HG03342 (cell line): ENCODE measurements at regions not wholly inside any gene's neighbourhood (a gene's known extent, or its start where the extent isn't known, plus 50 kb on each side); places are given as distances from the start of the nearest gene placed in this dataset.
"Not testable (repeated sequence)": the region's sequence is repeated elsewhere in the genome, so short reads cannot be mapped to it uniquely, and the experiment has no call there.

Source experiments
- ATAC-seq: cut with Tn5 transposase; IDR thresholded peaks from one replicate; pipeline ENCODE4 v1.9.1; 2021; ENCODE audit warnings: mild to moderate bottlenecking, moderate library complexity; ENCODE audit not compliant: unreplicated experiment

DNA sequence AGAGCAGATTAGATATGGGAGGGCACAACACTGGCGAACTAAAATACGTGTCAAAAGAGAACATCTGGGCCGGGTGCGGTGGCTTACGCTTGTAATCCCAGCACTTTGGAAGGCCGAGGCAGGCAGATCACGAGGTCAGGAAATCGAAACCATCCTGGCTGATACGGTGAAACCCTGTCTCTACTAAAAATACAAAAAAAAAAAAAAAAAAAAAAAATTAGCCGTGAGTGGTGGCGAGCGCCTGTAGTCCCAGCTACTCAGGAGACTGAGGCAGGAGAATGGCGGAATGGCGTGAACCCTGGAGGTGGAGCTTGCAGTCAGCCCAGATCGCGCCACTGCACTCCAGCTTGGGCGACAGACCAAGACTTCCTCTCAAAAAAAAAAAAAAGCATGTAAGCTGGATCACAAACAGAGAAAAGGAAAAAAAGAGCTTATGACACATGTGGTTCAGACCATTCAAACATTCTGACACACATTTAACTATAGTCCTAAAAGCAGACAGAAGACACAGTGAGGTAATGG lies 1716.9 kb downstream of the SI start:
- not testable (repeated sequence) for ATAC-seq

GRCh38 chr3:163347944-163348343 lies 1730.4 kb downstream of the SI start:
- ATAC-seq: no peak

GRCh38 chr3:163335429-163335828 lies 1742.9 kb downstream of the SI start:
- no peak for ATAC-seq

DNA sequence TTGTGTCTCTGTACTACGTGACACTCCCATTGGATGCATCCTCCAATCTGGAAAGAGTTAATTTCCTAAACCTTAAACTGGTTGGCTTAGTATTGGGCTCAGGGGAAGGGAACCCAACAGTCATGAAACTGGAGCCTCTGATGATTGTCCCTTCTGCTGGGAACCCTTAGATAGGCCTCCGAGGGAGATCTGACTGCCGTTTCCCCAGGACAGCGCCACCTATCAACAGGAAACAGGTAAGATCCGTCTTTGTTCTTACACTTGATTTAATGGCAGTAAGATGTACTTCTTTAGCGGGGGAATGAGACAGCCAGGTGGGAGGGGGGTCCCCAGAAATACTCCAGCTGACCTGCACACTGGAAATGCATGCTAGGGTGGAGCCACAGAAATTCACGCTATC lies 1749.6 kb downstream of the SI start:
- no peak for ATAC-seq

- no peak for ATAC-seq
Measured at GRCh38 chr3:163327086-163327485, 1751.2 kb downstream of the SI start.

GRCh38 chr3:163315786-163316185 lies 1762.5 kb downstream of the SI start:
- ATAC-seq: no peak

DNA sequence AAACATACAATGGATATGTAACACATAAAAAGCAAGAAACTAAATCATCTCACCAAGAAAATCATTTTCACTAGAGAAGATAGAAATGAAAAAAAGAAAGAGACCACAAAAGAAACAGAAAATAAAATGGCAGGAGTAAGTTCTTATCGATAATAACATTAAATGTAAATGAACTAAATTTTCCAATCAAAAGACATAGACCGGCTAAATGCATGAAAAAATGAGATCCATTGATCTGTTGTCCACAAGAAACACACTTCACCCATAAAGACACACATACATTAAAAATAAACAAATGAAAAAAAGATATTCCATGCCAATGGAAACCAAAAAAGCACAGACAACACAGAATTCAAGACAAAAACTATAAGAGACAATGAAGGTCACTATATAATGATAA lies 1771.9 kb downstream of the SI start:
- ATAC-seq: no peak

GRCh38 chr3:163273694-163274093 lies 1777.1 kb downstream of the OTOL1 start:
- ATAC-seq: no peak

DNA sequence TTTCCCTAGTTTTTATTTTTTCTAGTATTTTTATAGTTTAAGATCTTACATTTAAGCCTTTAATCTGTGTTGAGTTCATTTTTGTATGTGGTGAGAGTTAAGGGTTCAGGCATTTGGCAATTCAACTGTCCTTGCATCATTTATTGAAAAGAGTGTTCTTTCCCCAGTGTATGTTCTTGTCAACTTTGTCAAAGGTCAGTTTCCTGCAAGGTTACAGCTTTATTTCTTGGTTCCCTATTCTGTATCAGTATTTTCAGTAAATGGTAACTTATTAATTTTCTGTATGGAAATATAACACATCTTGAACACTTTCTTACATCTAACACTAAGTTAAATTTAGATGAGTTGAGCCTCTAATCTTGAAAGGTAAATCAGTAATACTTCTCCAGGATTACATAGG lies 1770.1 kb downstream of the OTOL1 start:
- ATAC-seq: peak; percentile 57

DNA sequence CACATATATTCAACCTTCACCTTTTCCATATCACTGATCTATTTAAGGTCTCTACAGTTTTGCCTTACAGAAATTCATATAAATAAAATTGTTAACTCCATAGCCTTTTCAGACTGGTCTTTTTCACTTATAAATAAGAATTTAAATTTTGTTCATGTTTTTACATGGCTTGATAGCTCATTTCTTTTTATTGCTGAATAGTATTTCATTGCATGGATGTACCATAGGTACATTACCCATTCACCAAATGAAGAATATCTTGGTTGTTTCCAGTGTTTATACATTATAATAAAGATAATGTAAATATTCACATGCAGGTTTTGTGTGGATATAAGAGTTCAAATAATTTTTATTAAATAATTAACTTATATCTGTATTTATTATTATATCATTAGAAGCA lies 1765.0 kb downstream of the OTOL1 start:
- ATAC-seq: no peak

GRCh38 chr3:163261056-163261455 lies 1764.4 kb downstream of the OTOL1 start:
- no peak for ATAC-seq

- ATAC-seq: no peak
Measured at GRCh38 chr3:163218336-163218735, 1721.7 kb downstream of the OTOL1 start.

GRCh38 chr3:163213838-163214237 lies 1717.2 kb downstream of the OTOL1 start:
- ATAC-seq: no peak

DNA sequence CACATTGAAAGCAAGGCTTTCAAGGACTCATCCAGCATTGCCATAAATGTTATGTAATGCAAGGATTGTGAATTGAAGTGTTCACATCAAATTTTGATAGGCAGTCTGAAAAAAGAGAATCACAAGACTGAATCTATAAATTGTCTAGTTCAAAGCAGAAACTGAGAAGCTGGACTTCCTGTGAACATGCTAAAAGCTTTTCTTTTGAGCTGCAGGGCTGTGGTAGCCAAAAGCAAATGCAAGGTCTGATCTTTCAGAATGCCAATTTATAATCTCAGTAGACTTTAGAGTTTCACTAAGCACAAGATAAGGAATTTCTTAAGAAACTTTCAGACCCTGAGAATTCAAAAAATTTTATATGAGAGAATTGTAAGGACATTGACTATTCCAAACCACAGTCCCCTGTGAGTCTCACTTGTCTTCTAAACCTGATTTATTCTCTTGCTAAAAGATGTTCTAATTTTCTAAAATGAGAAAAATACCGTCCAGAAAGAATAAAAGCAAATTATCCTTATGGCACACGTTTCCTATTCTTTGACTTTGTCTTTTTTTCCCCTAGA lies 1700.3 kb downstream of the OTOL1 start:
- ATAC-seq: no peak

DNA sequence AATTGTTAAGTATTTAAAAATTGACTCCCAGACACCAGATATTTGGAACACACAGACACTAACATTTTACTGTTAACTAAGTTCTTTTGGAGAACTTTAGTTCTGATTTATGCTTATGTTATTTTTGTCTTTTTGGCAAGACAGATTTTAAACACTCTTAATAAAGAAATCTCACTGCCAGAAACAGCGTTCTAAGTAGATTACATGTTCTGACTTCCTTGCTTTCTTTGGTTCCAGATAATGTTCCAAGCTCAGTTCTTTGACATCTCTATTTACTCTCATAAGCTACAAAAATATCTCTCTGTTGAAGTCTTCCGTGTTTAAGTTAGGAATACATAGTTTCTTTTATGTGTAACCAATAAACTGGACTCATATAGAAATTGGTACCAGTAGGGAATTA lies 1699.6 kb downstream of the OTOL1 start:
- ATAC-seq: no peak

GRCh38 chr3:163185721-163186350 lies 1689.2 kb downstream of the OTOL1 start:
- no peak for ATAC-seq

GRCh38 chr3:163175970-163176369 lies 1679.4 kb downstream of the OTOL1 start:
- ATAC-seq: no peak

DNA sequence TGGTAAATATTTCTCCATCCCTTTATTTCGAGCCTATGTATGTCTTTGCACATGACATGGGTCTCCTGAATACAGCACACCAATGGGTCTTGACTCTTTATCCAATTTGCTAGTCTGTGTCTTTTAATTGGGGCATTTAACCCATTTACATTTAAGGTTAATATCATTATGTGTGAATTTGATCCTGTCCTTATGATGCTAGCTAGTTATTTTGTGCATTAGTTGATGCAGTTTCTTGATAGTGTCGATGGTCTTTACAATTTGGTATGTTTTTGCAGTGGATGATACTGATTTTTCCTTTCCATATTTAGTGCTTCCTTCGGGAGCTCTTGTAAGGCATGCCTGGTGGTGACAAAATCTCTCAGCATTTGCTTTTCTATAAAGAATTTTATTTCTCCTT lies 1675.9 kb downstream of the OTOL1 start:
- ATAC-seq: not testable (repeated sequence)

- ATAC-seq: no peak
Measured at GRCh38 chr3:163166197-163166596, 1669.6 kb downstream of the OTOL1 start.

- ATAC-seq: no peak
Measured at GRCh38 chr3:163159306-163159705, 1662.7 kb downstream of the OTOL1 start.

- ATAC-seq: no peak
Measured at GRCh38 chr3:163139600-163139999, 1643.0 kb downstream of the OTOL1 start.

DNA sequence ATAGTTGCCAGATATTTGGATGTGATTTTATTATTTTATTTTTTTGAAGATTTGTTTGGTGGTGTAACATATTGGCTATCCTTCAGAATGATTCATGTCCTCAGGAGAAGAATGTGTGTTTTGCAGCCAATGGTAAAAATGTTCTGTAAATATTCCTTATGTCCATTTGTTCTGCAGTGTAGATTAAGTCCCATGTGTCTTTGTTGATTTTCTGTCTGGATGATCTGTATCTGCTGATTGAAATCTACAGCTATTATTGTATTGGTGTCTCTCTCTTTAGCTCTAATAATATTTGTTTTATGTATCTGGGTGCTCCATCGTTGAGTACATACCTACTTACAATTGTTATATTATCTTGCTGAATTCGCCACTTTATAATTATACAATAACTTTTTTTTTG lies 1641.7 kb downstream of the OTOL1 start:
- ATAC-seq: no peak

GRCh38 chr3:163132111-163132510 lies 1635.5 kb downstream of the OTOL1 start:
- no peak for ATAC-seq
